Liver (tissue), 3 donors: ENCODE measurements at regions not wholly inside any gene's neighbourhood (a gene's known extent, or its start where the extent isn't known, plus 50 kb on each side); places are given as distances from the start of the nearest gene placed in this dataset.

Experiments used
- CTCF ChIP-seq: fragments of 150-350 bp; IDR thresholded peaks from 2 replicates; pipeline ENCODE4 v1.5.1; 2017; ENCODE audit warnings: improper control_type of control experiment, low read depth, low read length; ENCODE audit not compliant: missing input control
- FOXA1 ChIP-seq: IDR thresholded peaks from 2 replicates; pipeline ENCODE4 v1.6.1; 2016; ENCODE audit warnings: antibody characterized with exemption
- GABPA ChIP-seq, 2 donors: IDR thresholded peaks in 1 of 2; conservative IDR thresholded peaks in 1 of 2; 2 replicates each; pipeline ENCODE4 v1.6.1; 2016; ENCODE audit warnings: antibody characterized with exemption in 2 of 2, mild to moderate bottlenecking in 1 of 2, moderate library complexity in 1 of 2
- HNF4A ChIP-seq, 2 donors: conservative IDR thresholded peaks; 2 replicates each; pipeline ENCODE4 v1.6.1; 2016; ENCODE audit warnings: antibody characterized with exemption in 2 of 2, mild to moderate bottlenecking in 2 of 2
- HNF4G ChIP-seq: IDR thresholded peaks from 2 replicates; pipeline ENCODE4 v1.6.1; 2016; ENCODE audit warnings: antibody characterized with exemption
- REST ChIP-seq: IDR thresholded peaks from 2 replicates; pipeline ENCODE4 v1.6.1; 2016; ENCODE audit warnings: antibody characterized with exemption, mild to moderate bottlenecking
- RXRA ChIP-seq, 2 donors: IDR thresholded peaks; 2 replicates each; pipeline ENCODE4 v1.6.1; 2017 to 2018; ENCODE audit warnings: antibody characterized with exemption in 2 of 2, mild to moderate bottlenecking in 1 of 2
- ZBTB33 ChIP-seq: IDR thresholded peaks from 2 replicates; pipeline ENCODE4 v1.6.1; 2016; ENCODE audit warnings: antibody characterized with exemption
- donor health status: healthy.
- donor health status: healthy.

GRCh38 chr3:88987776-88988175 lies 119.6 kb upstream of the EPHA3 start:
- TF ChIP-seq ZBTB33 (no peak), CTCF (no peak), HNF4G (no peak), GABPA (IDR thresholded peaks at IDR 0.05 in 1 of 2, conservative IDR thresholded peaks at IDR 0.05 in 1 of 2) (no peak), REST (no peak), RXRA (IDR thresholded peaks at IDR 0.05) (no peak), HNF4A (conservative IDR thresholded peaks at IDR 0.05) (no peak), FOXA1 (no peak)
